IMR-90 (cell line): ENCODE measurements at regions not wholly inside any gene's neighbourhood (a gene's known extent, or its start where the extent isn't known, plus 50 kb on each side); places are given as distances from the start of the nearest gene placed in this dataset.

ENCODE experiments used
- ATAC-seq: fragments of 200-7000 bp; cut with Tn5 transposase; 2 replicates; pipeline ENCODE4 v1.9.1; 2020; ENCODE audit warnings: low read depth, mild to moderate bottlenecking, moderate library complexity
- BruUV-seq: library from RNA; stranded (reverse); fragments of 400-500 nt; replicated peaks from 2 replicates; lab custom pipeline; 2021; lab: Mats Ljungman, UMichigan
- CTCF ChIA-PET: fragments of 300-600 bp; formaldehyde crosslinking; extraction: SDS; loops from one replicate; lab custom pipeline; 2021; ENCODE audit warnings: antibody characterized with exemption; lab: Yijun Ruan, JAX
- POLR2A ChIA-PET: fragments of 300-600 bp; sonication (Branson Sonifier 250); formaldehyde crosslinking; loops from one replicate; lab custom pipeline; 2022; ENCODE audit warnings: antibody characterized with exemption; ENCODE audit not compliant: unreplicated experiment; lab: Charles Lee
- DNase-seq: peaks from one replicate; pipeline ENCODE4 v3.0.0; 2013
- H2AFZ ChIP-seq: replicated peaks from 2 replicates; pipeline ENCODE3; 2013; ENCODE audit warnings: low read length, mild to moderate bottlenecking; ENCODE audit not compliant: poor library complexity
- H2AK5ac ChIP-seq: 2 replicates; pipeline ENCODE4 v1.6.1; 2013; ENCODE audit warnings: low read depth, low read length, inconsistent platforms
- H2AK9ac ChIP-seq: replicated peaks from 2 replicates; pipeline ENCODE3; 2013; ENCODE audit warnings: mild to moderate bottlenecking, low read depth, low read length, moderate library complexity; ENCODE audit not compliant: poor library complexity
- H2BK120ac ChIP-seq: 2 replicates; pipeline ENCODE4 v1.6.1; 2013; ENCODE audit warnings: low read depth, low read length, inconsistent platforms
- H2BK15ac ChIP-seq: 3 replicates; pipeline ENCODE4 v1.6.1; 2013; ENCODE audit warnings: low read depth, low read length, inconsistent platforms
- H2BK20ac ChIP-seq: 2 replicates; pipeline ENCODE4 v1.6.1; 2013; ENCODE audit warnings: low read depth, mild to moderate bottlenecking, inconsistent platforms, low read length, moderate library complexity
- H2BK5ac ChIP-seq: 2 replicates; pipeline ENCODE4 v1.6.1; 2013; ENCODE audit warnings: mild to moderate bottlenecking, low read depth, low read length, inconsistent platforms; ENCODE audit not compliant: poor library complexity, severe bottlenecking
- H3K14ac ChIP-seq: replicated peaks from 2 replicates; pipeline ENCODE4 v1.6.1; 2013; ENCODE audit warnings: low read depth, low read length, inconsistent platforms
- H3K18ac ChIP-seq: 2 replicates; pipeline ENCODE4 v1.6.1; 2013; ENCODE audit warnings: low read depth, low read length, control low read depth
- H3K23ac ChIP-seq: 2 replicates; pipeline ENCODE4 v1.6.1; 2013; ENCODE audit warnings: low read depth, low read length, inconsistent platforms
- H3K27ac ChIP-seq: 2 replicates; pipeline ENCODE4 v1.5.1; 2013; ENCODE audit warnings: mild to moderate bottlenecking, control low read depth, low read length; ENCODE audit not compliant: insufficient read depth
- H3K27me3 ChIP-seq: 2 replicates; pipeline ENCODE4 v1.6.1; 2013; ENCODE audit warnings: low read length; ENCODE audit not compliant: control insufficient read depth, insufficient read depth
- H3K36me3 ChIP-seq: 2 replicates; pipeline ENCODE4 v1.6.1; 2013; ENCODE audit warnings: low read length, mixed read lengths; ENCODE audit not compliant: control insufficient read depth, insufficient read depth
- H3K4ac ChIP-seq: 2 replicates; pipeline ENCODE4 v1.6.1; 2013; ENCODE audit warnings: low read depth, low read length, inconsistent platforms
- H3K4me1 ChIP-seq: 2 replicates; pipeline ENCODE4 v1.6.1; 2013; ENCODE audit warnings: low read length, mixed read lengths; ENCODE audit not compliant: control insufficient read depth, insufficient read depth
- H3K4me2 ChIP-seq: 2 replicates; pipeline ENCODE4 v1.6.1; 2013; ENCODE audit warnings: low read depth, mild to moderate bottlenecking, control low read depth, low read length, moderate library complexity
- H3K4me3 ChIP-seq: 2 replicates; pipeline ENCODE4 v1.5.1; 2013; ENCODE audit warnings: low read depth, mild to moderate bottlenecking, control low read depth, low read length, moderate library complexity; ENCODE audit not compliant: insufficient read depth
- H3K56ac ChIP-seq: 2 replicates; pipeline ENCODE4 v1.6.1; 2013; ENCODE audit warnings: low read length, inconsistent platforms; ENCODE audit not compliant: insufficient read depth; ENCODE audit errors: extremely low read depth
- H3K79me1 ChIP-seq, 2 experiments: 2 replicates each; pipeline ENCODE4 v1.6.1; 2013; ENCODE audit warnings: low read length in 2 of 2, inconsistent platforms in 1 of 2, low read depth in 1 of 2
- H3K9ac ChIP-seq: 2 replicates; pipeline ENCODE4 v1.6.1; 2013; ENCODE audit warnings: low read depth, low read length, control low read depth
- H3K9me1 ChIP-seq: 2 replicates; pipeline ENCODE4 v1.6.1; 2013; ENCODE audit warnings: low read length, inconsistent platforms; ENCODE audit not compliant: insufficient read depth
- H3K9me3 ChIP-seq: 2 replicates; pipeline ENCODE4 v1.6.1; 2013; ENCODE audit warnings: low read length; ENCODE audit not compliant: control insufficient read depth, insufficient read depth
- H4K20me1 ChIP-seq: 2 replicates; pipeline ENCODE4 v1.6.1; 2013; ENCODE audit warnings: low read length, inconsistent platforms; ENCODE audit not compliant: insufficient read depth
- H4K5ac ChIP-seq: 2 replicates; pipeline ENCODE4 v1.6.1; 2013; ENCODE audit warnings: mild to moderate bottlenecking, low read depth, low read length, control low read depth
- H4K8ac ChIP-seq, 2 experiments: 2 replicates each; pipeline ENCODE4 v1.6.1; 2013; ENCODE audit warnings: low read depth in 2 of 2, low read length in 2 of 2, control low read depth in 1 of 2, inconsistent platforms in 1 of 2
- H4K91ac ChIP-seq: 2 replicates; pipeline ENCODE4 v1.6.1; 2013; ENCODE audit warnings: low read depth, low read length, inconsistent platforms; ENCODE audit not compliant: insufficient read depth
- CEBPB ChIP-seq: IDR thresholded peaks from 2 replicates; pipeline ENCODE4 v1.6.1; 2012; ENCODE audit warnings: low read depth, low read length, improper control_type of control experiment
- FOS ChIP-seq: fragments of 150-350 bp; IDR thresholded peaks from 2 replicates; pipeline ENCODE4 v1.6.1; 2016; ENCODE audit warnings: low read depth, low read length
- MXI1 ChIP-seq: IDR thresholded peaks from 2 replicates; pipeline ENCODE4 v1.6.1; 2012; ENCODE audit warnings: low read depth, mild to moderate bottlenecking, low read length, moderate library complexity, borderline replicate concordance
- NFE2L2 ChIP-seq: fragments of 150-350 bp; IDR thresholded peaks from 2 replicates; pipeline ENCODE4 v1.6.1; 2016; ENCODE audit warnings: low read depth, mild to moderate bottlenecking, low read length
- dilution Hi-C: fragments of 300-500 bp; cut with HindIII; formaldehyde crosslinking; loops from one replicate; pipeline ENCODE4 v1.14.3; 2018; ENCODE audit warnings: low sequenced_read_pairs; ENCODE audit not compliant: unreplicated experiment
- in situ Hi-C: fragments of 300-500 bp; cut with MboI; formaldehyde crosslinking; loops from 3 replicates; pipeline ENCODE4 v1.14.3; 2019; ENCODE audit warnings: low sequenced_read_pairs, inconsistent platforms, mixed read lengths
- intact Hi-C: fragments of 100-400 bp; cut with micrococcal nuclease; formaldehyde crosslinking; loops from 2 replicates; pipeline ENCODE4 v1.10.0; 2022

- no peak overlapping the region for H2BK20ac ChIP-seq
- no peaks in the 10 kb centered on the region for H3K79me1 ChIP-seq
- H3K36me3 ChIP-seq, result no peaks in the 10 kb centered on the region
- H2AK9ac ChIP-seq, result no peak overlapping the region
- no peaks in the 10 kb centered on the region for H3K9me1 ChIP-seq
- no peak overlapping the region for H3K14ac ChIP-seq
- no peak overlapping the region for H3K4ac ChIP-seq
- H2BK15ac ChIP-seq, result no peak overlapping the region
- H2BK120ac ChIP-seq, result no peak overlapping the region
- BruUV-seq, result no TSS peak
- TF ChIP-seq NFE2L2 (no peak), CEBPB (no peak), MXI1 (no peak), FOS (no peak)
- H3K9ac ChIP-seq, result no peak overlapping the region
- H3K27me3 ChIP-seq, result no peaks in the 10 kb centered on the region
- in situ Hi-C loops, result no loop called here
- no peak overlapping the region for H4K8ac ChIP-seq
- no peak overlapping the region for H2BK5ac ChIP-seq
- H3K4me1 ChIP-seq, result no peaks in the 10 kb centered on the region
- POLR2A ChIA-PET, result no interaction called here
- CTCF ChIA-PET, result no interaction called here
- no peak for DNase-seq
- no peaks in the 10 kb centered on the region for H3K9me3 ChIP-seq
- no peak overlapping the region for H3K18ac ChIP-seq
- no peak overlapping the region for H3K23ac ChIP-seq
- no peak overlapping the region for H2AK5ac ChIP-seq
- no peak overlapping the region for H3K4me3 ChIP-seq
- no peak overlapping the region for H3K27ac ChIP-seq
- no peak overlapping the region for H3K4me2 ChIP-seq
- H4K5ac ChIP-seq, result no peak overlapping the region
- ATAC-seq, result no peak
- intact Hi-C loops, result no loop called here
- no peak overlapping the region for H4K91ac ChIP-seq
- no peaks in the 10 kb centered on the region for H4K20me1 ChIP-seq
- H2AFZ ChIP-seq, result no peak overlapping the region
- no peak overlapping the region for H3K56ac ChIP-seq
- dilution Hi-C loops, result no loop called here
These were observed 733.3 kb downstream of the SUCLG1 start for GRCh38 chr2:83725735-83726134.
